HG02763 (cell line): ENCODE measurements at regions not wholly inside any gene's neighbourhood (a gene's known extent, or its start where the extent isn't known, plus 50 kb on each side); places are given as distances from the start of the nearest gene placed in this dataset.
"Not testable (repeated sequence)": the region's sequence is repeated elsewhere in the genome, so short reads cannot be mapped to it uniquely, and the experiment has no call there.

Experiments
- ATAC-seq: cut with Tn5 transposase; IDR thresholded peaks from one replicate; pipeline ENCODE4 v1.9.1; 2021; ENCODE audit warnings: mild to moderate bottlenecking, moderate library complexity; ENCODE audit not compliant: unreplicated experiment

DNA sequence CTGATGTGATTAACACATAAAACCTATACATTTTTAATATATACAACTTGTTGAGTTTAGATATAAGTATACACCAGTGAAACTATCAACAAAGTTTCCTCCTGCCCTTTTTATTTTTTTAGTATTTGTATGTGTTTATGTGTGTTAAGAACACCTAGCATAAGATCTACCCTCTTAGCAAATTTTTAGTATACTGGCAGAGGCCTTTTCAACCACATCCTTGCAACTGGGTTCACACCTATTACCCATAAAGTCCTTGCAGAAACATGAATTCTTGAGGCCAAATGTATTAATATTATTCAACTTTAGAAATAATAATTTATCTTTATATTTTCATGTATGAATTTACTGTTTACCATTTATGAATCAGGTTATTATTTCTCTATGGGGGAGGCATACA, 119.7 kb upstream of the CRIM1 start:
- no peak for ATAC-seq

- no peak for ATAC-seq
Measured at GRCh38 chr2:36235426-36235825, 120.2 kb upstream of the CRIM1 start.

- ATAC-seq, result no peak
Measured at GRCh38 chr2:36223259-36223658, 132.3 kb upstream of the CRIM1 start.

GRCh38 chr2:36222485-36222884, 133.1 kb upstream of the CRIM1 start:
- ATAC-seq, result no peak

GRCh38 chr2:36214691-36215090, 140.9 kb upstream of the CRIM1 start:
- no peak for ATAC-seq

- no peak for ATAC-seq
Measured at GRCh38 chr2:36203366-36203765, 152.2 kb upstream of the CRIM1 start.

- no peak for ATAC-seq
Measured at GRCh38 chr2:36197181-36197971, 158.2 kb upstream of the CRIM1 start.

GRCh38 chr2:36193680-36194079, 161.9 kb upstream of the CRIM1 start:
- no peak for ATAC-seq

GRCh38 chr2:36192983-36193382, 162.6 kb upstream of the CRIM1 start:
- no peak for ATAC-seq

GRCh38 chr2:36190097-36190496, 165.5 kb upstream of the CRIM1 start:
- ATAC-seq, result no peak

DNA sequence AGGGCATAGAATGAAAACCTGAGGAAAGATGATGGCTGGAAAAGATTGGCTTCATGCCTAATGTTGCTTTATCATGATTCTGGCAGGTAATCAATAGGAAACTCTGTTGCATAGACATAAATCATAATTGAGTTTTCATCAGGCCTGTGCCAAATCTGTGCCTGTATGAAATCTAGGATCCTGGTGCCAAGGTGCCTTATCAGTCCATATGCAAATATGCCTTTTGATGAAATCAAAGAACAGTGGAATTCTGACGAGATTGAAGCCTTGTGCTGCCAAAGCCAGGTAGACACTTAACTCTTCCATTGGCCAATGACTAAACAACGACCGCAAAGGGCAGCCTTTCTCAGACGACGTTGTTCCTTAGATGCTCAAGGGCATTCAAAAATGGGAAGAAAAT, 170.0 kb upstream of the CRIM1 start:
- ATAC-seq, result no peak

- no peak for ATAC-seq
Measured at GRCh38 chr2:36184848-36185247, 170.7 kb upstream of the CRIM1 start.

DNA sequence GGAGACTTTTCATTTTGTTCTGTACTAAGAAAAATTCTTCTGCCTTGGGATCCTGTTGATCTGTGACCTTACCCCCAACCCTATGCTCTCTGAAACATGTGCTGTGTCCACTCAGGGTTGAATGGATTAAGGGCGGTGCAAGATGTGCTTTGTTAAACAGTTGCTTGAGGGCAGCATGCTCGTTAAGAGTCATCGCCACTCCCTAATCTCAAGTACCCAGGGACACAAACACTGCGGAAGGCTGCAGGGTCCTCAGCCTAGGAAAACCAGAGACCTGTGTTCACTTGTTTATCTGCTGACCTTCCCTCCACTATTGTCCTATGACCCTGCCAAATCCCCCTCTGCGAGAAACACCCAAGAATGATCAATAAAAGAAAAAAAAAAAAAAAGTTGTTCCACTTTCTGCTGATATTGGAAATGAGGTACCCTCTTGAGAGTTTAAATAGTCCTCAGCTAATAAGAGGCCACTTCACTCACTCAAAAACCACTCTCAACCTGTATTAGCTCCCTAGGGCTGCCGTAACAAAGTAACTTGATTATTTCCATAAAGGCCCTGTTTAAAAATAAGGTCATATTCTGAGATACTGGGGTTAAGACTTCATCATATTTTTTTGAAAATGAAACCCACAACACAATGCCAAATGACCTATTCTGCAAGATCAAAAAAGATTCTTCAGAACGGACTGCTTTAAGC, 174.6 kb upstream of the CRIM1 start:
- not testable (repeated sequence) for ATAC-seq

DNA sequence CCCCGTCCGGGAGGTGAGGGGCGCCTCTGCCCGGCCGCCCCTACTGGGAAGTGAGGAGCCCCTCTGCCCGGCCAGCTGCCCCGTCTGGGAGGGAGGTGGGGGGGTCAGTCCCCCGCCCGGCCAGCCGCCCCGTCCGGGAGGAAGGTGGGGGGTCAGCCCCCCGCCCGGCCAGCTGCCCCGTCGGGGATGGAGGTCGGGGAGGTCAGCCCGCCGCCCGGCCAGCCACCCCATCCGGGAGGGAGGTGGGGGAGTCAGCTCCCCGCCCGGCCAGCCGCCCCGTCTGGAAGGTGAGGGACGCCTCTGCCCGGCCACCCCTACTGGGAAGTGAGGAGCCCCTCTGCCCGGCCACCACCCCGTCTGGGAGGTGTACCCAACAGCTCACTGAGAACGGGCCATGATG, 175.3 kb upstream of the CRIM1 start:
- not testable (repeated sequence) for ATAC-seq

DNA sequence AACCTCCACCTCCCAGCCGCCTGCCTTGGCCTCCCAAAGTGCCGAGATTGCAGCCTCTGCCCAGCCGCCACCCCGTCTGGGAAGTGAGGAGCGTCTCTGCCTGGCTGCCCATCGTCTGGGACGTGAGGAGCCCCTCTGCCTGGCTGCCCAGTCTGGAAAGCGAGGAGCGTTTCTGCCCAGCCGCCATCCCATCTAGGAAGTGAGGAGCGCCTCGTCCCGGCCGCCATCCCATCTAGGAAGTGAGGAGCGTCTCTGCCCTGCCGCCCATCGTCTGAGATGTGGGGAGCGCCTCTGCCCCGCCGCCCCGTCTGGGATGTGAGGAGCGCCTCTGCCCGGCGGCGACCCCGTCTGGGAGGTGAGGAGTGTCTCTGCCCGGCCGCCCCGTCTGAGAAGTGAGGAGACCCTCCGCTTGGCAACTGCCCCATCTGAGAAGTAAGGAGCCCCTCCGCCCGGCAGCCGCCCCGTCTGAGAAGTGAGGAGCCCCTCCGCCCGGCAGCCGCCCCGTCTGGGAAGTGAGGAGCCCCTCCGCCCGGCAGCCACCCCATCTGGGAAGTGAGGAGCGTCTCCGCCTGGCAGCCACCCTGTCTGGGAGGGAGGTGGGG, 175.8 kb upstream of the CRIM1 start:
- not testable (repeated sequence) for ATAC-seq

- no peak for ATAC-seq
Measured at GRCh38 chr2:36178384-36178783, 177.2 kb upstream of the CRIM1 start.

- no peak for ATAC-seq
Measured at GRCh38 chr2:36177282-36177681, 178.3 kb upstream of the CRIM1 start.

GRCh38 chr2:36174920-36175319, 180.7 kb upstream of the CRIM1 start:
- ATAC-seq, result no peak

- no peak for ATAC-seq
Measured at GRCh38 chr2:36173760-36174404, 181.7 kb upstream of the CRIM1 start.

GRCh38 chr2:36172824-36173223, 182.8 kb upstream of the CRIM1 start:
- no peak for ATAC-seq

GRCh38 chr2:36170805-36171204, 184.8 kb upstream of the CRIM1 start:
- no peak for ATAC-seq

- no peak for ATAC-seq
Measured at GRCh38 chr2:36169843-36170242, 185.7 kb upstream of the CRIM1 start.
